Prostate gland (tissue), 2 donors: ENCODE measurements at regions not wholly inside any gene's neighbourhood (a gene's known extent, or its start where the extent isn't known, plus 50 kb on each side); places are given as distances from the start of the nearest gene placed in this dataset.

Experiments used
- POLR2A ChIP-seq: fragments of 450-650 bp; IDR thresholded peaks from one replicate; pipeline ENCODE4 v1.6.1; 2016; ENCODE audit warnings: antibody characterized with exemption, mild to moderate bottlenecking
- POLR2AphosphoS5 ChIP-seq: sonication (generic); formaldehyde crosslinking; IDR thresholded peaks from one replicate; pipeline ENCODE4 v1.6.1; 2017; ENCODE audit warnings: antibody characterized with exemption
- TF ChIP-seq, protein P1 (sequence below), 4 experiments: fragments of 200-600 bp in 2 of 4; fragments of 450-650 bp in 2 of 4; sonication (generic) in 2 of 4; IDR thresholded peaks; 1 replicate in 3 of 4; 2 replicates in 1 of 4; pipeline ENCODE4 v1.5.1; 2016 to 2019; ENCODE audit warnings: antibody characterized with exemption in 4 of 4, mild to moderate bottlenecking in 2 of 4, moderate library complexity in 2 of 4

GRCh38 chr10:128217136-128217535 is 90.9 kb upstream of the MKI67 start:
- TF ChIP-seq, protein P1, sequence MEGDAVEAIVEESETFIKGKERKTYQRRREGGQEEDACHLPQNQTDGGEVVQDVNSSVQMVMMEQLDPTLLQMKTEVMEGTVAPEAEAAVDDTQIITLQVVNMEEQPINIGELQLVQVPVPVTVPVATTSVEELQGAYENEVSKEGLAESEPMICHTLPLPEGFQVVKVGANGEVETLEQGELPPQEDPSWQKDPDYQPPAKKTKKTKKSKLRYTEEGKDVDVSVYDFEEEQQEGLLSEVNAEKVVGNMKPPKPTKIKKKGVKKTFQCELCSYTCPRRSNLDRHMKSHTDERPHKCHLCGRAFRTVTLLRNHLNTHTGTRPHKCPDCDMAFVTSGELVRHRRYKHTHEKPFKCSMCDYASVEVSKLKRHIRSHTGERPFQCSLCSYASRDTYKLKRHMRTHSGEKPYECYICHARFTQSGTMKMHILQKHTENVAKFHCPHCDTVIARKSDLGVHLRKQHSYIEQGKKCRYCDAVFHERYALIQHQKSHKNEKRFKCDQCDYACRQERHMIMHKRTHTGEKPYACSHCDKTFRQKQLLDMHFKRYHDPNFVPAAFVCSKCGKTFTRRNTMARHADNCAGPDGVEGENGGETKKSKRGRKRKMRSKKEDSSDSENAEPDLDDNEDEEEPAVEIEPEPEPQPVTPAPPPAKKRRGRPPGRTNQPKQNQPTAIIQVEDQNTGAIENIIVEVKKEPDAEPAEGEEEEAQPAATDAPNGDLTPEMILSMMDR (IDR thresholded peaks at IDR 0.05): no peak
- no peak for TF ChIP-seq POLR2A
- no peak for TF ChIP-seq POLR2AphosphoS5
